Cardiac muscle cell (in vitro differentiated cells and primary cell): ENCODE measurements at regions not wholly inside any gene's neighbourhood (a gene's known extent, or its start where the extent isn't known, plus 50 kb on each side); places are given as distances from the start of the nearest gene placed in this dataset.

ENCODE experiments used
- DNase-seq, 2 donors: peaks; one replicate each; pipeline versions ENCODE4 v3.0.0 to v3.0.0-alpha.2; 2010 to 2017; ENCODE audit warnings: low read depth in 1 of 2, low spot score in 1 of 2
- H3K27ac ChIP-seq: fragments of 200-600 bp; sonication (generic); 2 replicates; pipeline ENCODE4 v1.5.1; 2016
- H3K27me3 ChIP-seq: fragments of 200-600 bp; sonication (generic); 2 replicates; pipeline ENCODE4 v1.6.0; 2016; ENCODE audit warnings: control low read depth
- H3K36me3 ChIP-seq: fragments of 200-600 bp; sonication (generic); 2 replicates; pipeline ENCODE4 v1.5.1; 2016; ENCODE audit warnings: control low read depth
- H3K4me1 ChIP-seq: fragments of 200-600 bp; sonication (generic); 2 replicates; pipeline ENCODE4 v1.8.1; 2017; ENCODE audit warnings: low read depth, mild to moderate bottlenecking, mixed run types
- H3K4me3 ChIP-seq: fragments of 200-600 bp; sonication (generic); 2 replicates; pipeline ENCODE4 v1.5.1; 2016; ENCODE audit warnings: mild to moderate bottlenecking
- H3K9me3 ChIP-seq: fragments of 200-600 bp; sonication (generic); 2 replicates; pipeline ENCODE4 v1.5.1; 2017; ENCODE audit warnings: low read depth, mild to moderate bottlenecking, control low read depth
- TF ChIP-seq, protein P1 (sequence below): IDR thresholded peaks from 2 replicates; pipeline ENCODE4 v1.5.1; 2012; ENCODE audit warnings: low read depth, mild to moderate bottlenecking, low read length

- TF ChIP-seq, protein P1, sequence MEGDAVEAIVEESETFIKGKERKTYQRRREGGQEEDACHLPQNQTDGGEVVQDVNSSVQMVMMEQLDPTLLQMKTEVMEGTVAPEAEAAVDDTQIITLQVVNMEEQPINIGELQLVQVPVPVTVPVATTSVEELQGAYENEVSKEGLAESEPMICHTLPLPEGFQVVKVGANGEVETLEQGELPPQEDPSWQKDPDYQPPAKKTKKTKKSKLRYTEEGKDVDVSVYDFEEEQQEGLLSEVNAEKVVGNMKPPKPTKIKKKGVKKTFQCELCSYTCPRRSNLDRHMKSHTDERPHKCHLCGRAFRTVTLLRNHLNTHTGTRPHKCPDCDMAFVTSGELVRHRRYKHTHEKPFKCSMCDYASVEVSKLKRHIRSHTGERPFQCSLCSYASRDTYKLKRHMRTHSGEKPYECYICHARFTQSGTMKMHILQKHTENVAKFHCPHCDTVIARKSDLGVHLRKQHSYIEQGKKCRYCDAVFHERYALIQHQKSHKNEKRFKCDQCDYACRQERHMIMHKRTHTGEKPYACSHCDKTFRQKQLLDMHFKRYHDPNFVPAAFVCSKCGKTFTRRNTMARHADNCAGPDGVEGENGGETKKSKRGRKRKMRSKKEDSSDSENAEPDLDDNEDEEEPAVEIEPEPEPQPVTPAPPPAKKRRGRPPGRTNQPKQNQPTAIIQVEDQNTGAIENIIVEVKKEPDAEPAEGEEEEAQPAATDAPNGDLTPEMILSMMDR, result no peak
- DNase-seq, result no peak
- Histone ChIP-seq H3K4me3 (no peak overlapping the region), H3K9me3 (no peaks in the 10 kb centered on the region), H3K4me1 (peaks cover 13% of the 10 kb centered on the region), H3K27ac (peak overlapping the region; percentile 75), H3K36me3 (no peaks in the 10 kb centered on the region), H3K27me3 (no peaks in the 10 kb centered on the region)
These were observed 442.2 kb upstream of the KLF12 start for GRCh38 chr13:74576420-74576819.

DNA sequence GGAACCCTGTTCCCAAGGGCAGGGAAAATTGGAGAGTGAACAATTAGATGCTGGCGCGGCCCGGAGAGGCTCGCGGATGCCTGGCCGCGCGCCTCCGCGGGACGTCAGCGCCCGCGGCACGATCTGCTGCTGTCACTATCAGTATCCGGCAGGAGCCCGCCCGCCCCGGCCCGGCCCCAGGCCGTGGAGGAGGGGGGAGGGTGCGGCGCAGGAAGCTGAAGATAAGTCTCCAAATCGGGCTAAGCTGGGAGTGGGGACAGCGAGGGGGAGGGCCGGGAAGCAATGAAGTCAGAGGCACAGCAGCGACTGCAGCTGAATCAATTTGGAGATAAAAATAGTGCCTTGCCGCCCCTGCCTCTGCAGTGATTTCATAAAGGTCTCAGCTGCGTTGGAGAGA is 441.5 kb upstream of the KLF12 start:
- DNase-seq, result peak; percentile 70 to 92
- Histone ChIP-seq H3K4me3 (peak overlapping the region; percentile 22), H3K27ac (peak overlapping the region; percentile 75)

DNA sequence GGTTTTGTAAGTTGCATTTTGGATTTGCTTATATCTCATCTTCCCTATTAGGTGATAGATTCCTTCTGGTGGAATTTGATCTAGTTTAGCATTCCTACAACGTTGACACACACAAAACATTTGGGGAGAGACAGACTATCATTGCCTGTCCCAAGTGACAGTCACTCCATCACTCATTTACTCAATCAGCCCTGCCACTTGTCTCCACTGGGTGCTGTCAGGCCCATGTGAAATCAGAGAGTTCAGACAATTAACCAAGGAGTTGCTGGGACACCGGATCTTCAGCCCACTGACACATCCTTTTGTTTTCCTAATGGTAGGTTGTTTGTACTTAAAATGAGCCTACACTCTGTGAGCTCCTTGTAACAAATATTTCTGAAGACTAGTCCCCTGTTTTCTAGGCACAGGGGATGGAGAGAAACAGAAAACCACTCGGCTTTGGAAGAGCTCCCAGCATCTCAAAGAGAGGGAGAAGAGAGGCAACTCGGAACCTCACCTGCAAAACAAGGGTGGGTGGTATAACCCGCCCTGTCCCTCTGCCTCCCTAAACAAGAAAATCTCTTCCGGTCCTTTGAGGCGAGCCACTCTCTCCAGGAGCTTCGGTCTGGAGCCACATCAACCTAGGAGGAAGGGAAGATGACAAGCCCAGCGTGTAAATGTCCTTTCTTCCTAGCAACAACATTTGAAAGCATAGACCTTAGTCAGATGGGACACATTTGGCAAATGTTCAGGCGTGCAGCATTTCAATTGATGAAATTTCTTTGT is 440.9 kb upstream of the KLF12 start:
- Histone ChIP-seq H3K9me3 (no peaks in the 10 kb centered on the region), H3K27ac (no peak overlapping the region), H3K4me3 (peak overlapping the region; percentile 22), H3K4me1 (peaks cover 13% of the 10 kb centered on the region), H3K36me3 (no peaks in the 10 kb centered on the region), H3K27me3 (no peaks in the 10 kb centered on the region)
- TF ChIP-seq, protein P1, result no peak
- DNase-seq, result peak in 1 of 2 donors; percentile 2

More for the DNA sequence above, 441.5 kb upstream of the KLF12 start:
- no peaks in the 10 kb centered on the region for H3K27me3 ChIP-seq
- no peaks in the 10 kb centered on the region for H3K9me3 ChIP-seq
- no peaks in the 10 kb centered on the region for H3K36me3 ChIP-seq
- peaks cover 13% of the 10 kb centered on the region for H3K4me1 ChIP-seq
- TF ChIP-seq, protein P1, result no peak

DNA sequence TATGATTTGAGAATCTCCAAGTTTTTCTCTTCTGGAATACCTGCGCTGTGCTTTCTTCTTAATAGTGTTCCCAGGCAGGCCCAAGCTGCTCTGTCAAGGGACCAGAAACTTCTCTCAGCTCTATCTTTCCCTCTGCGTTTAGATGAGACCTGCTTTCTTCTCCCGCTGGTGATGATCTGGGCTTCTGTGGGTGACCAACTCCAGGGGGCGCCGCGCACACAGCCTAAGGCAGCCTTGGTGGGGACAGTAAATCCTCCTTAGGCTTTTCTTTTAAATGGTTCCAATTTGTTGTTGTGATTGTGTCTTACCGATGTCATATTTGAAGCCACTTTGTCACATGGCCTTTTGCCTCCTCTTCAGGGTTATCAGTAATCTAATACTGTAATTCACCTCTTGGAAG is 439.4 kb upstream of the KLF12 start:
- no peaks in the 10 kb centered on the region for H3K9me3 ChIP-seq
- DNase-seq, result peak; percentile 6 to 65
- H3K4me1 ChIP-seq, result peaks cover 13% of the 10 kb centered on the region
- no peak overlapping the region for H3K27ac ChIP-seq
- TF ChIP-seq, protein P1, result no peak
- H3K4me3 ChIP-seq, result no peak overlapping the region
- H3K36me3 ChIP-seq, result no peaks in the 10 kb centered on the region
- H3K27me3 ChIP-seq, result no peaks in the 10 kb centered on the region

- H3K9me3 ChIP-seq, result no peaks in the 10 kb centered on the region
- no peak for DNase-seq
- TF ChIP-seq, protein P1, result no peak
- H3K4me3 ChIP-seq, result no peak overlapping the region
- H3K27me3 ChIP-seq, result no peaks in the 10 kb centered on the region
- H3K36me3 ChIP-seq, result no peaks in the 10 kb centered on the region
- H3K4me1 ChIP-seq, result peaks cover 13% of the 10 kb centered on the region
- H3K27ac ChIP-seq, result no peak overlapping the region
These were observed 437.6 kb upstream of the KLF12 start for GRCh38 chr13:74571811-74572210.
